K562 (cell line): ENCODE measurements at regions not wholly inside any gene's neighbourhood (a gene's known extent, or its start where the extent isn't known, plus 50 kb on each side); places are given as distances from the start of the nearest gene placed in this dataset.

Experiments
- ATAC-seq: fragments of 200-7000 bp; cut with Tn5 transposase; 3 replicates; pipeline ENCODE4 v1.9.1; 2020; ENCODE audit warnings: moderate library complexity
- BruUV-seq: library from RNA; stranded (reverse); fragments of 400-500 nt; replicated peaks from 2 replicates; lab custom pipeline; 2021; lab: Mats Ljungman, UMichigan
- CTCF ChIA-PET: fragments of 300-600 bp; formaldehyde crosslinking; extraction: SDS; loops from one replicate; lab custom pipeline; 2021; ENCODE audit warnings: low intra/inter-chr PET ratio; lab: Yijun Ruan, JAX
- POLR2A ChIA-PET: fragments of 300-600, 350-650 bp; sonication (Branson Sonifier 250); formaldehyde crosslinking; extraction: SDS; loops from one replicate; lab custom pipeline; 2021; ENCODE audit warnings: antibody characterized with exemption, inconsistent platforms; lab: Yijun Ruan, JAX
- DNase-seq, 4 experiments: peaks; one replicate each; pipeline versions ENCODE4 v3.0.0 to v3.0.0-alpha.2; 2011 to 2018; ENCODE audit warnings: low spot score in 3 of 4, mixed read lengths in 3 of 4; ENCODE audit errors: extremely low read depth in 1 of 4
- FAIRE-seq: peaks from 2 replicates; lab custom pipeline; 2011; peaks lifted over from hg19 to GRCh38; lab: Jason Lieb, UNC
- H2AFZ ChIP-seq: 2 replicates; pipeline ENCODE4 v1.6.0; 2011; ENCODE audit warnings: low read depth, low read length, control low read depth, inconsistent platforms
- H3K27ac ChIP-seq: fragments of 200-600 bp; 3 replicates; pipeline ENCODE4 v1.8.0; 2011; ENCODE audit warnings: low read depth, mild to moderate bottlenecking, control low read depth, inconsistent platforms, low read length, moderate library complexity, mixed read lengths; ENCODE audit errors: extremely low read depth
- H3K27me3 ChIP-seq, 2 experiments: fragments of 300-600 bp in 1 of 2; 2 replicates in 1 of 2; 3 replicates in 1 of 2; pipeline versions ENCODE4 v1.6.0 to v1.8.0; 2011; ENCODE audit warnings: inconsistent platforms in 2 of 2, low read length in 2 of 2, mild to moderate bottlenecking in 1 of 2, mixed read lengths in 1 of 2, moderate library complexity in 1 of 2; ENCODE audit not compliant: control insufficient read depth in 2 of 2, insufficient read depth in 2 of 2
- H3K36me3 ChIP-seq: fragments of 300-600 bp; 3 replicates; pipeline ENCODE4 v1.8.0; 2011; ENCODE audit warnings: mild to moderate bottlenecking, low read length, inconsistent platforms; ENCODE audit not compliant: control insufficient read depth, insufficient read depth
- H3K4me1 ChIP-seq, 2 experiments: fragments of 200-600 bp in 1 of 2; replicated peaks in 1 of 2; 2 replicates in 1 of 2; 3 replicates in 1 of 2; pipeline versions ENCODE4 v1.5.1 to v1.8.0; 2011; ENCODE audit warnings: inconsistent platforms in 2 of 2, low read length in 2 of 2, mild to moderate bottlenecking in 1 of 2, mixed read lengths in 1 of 2, moderate library complexity in 1 of 2; ENCODE audit not compliant: control insufficient read depth in 2 of 2, insufficient read depth in 2 of 2
- H3K4me2 ChIP-seq: 2 replicates; pipeline ENCODE4 v1.6.1; 2011; ENCODE audit warnings: low read length, control low read depth, inconsistent platforms, mixed read lengths; ENCODE audit not compliant: insufficient read depth
- H3K4me3 ChIP-seq: fragments of 200-600 bp; sonication (generic), shearing (Covaris generic); 2 replicates; pipeline ENCODE4 v1.5.1; 2016; ENCODE audit warnings: control low read depth, inconsistent platforms
- H3K79me2 ChIP-seq: fragments of 200-600 bp; 3 replicates; pipeline ENCODE4 v1.8.0; 2011; ENCODE audit warnings: low read length, inconsistent platforms; ENCODE audit not compliant: control insufficient read depth, insufficient read depth
- H3K9ac ChIP-seq, 2 experiments: 2 replicates each; pipeline versions ENCODE4 v1.6.0 to v1.6.1; 2011; ENCODE audit warnings: low read depth in 2 of 2, low read length in 2 of 2, control low read depth in 1 of 2, inconsistent platforms in 1 of 2, mild to moderate bottlenecking in 1 of 2, mixed read lengths in 1 of 2; ENCODE audit not compliant: insufficient read depth in 1 of 2
- H3K9me1 ChIP-seq: one replicate; pipeline ENCODE4 v1.6.0; 2011; ENCODE audit warnings: inconsistent platforms, mild to moderate bottlenecking, low read length, moderate library complexity; ENCODE audit not compliant: control insufficient read depth, insufficient read depth
- H3K9me3 ChIP-seq: replicated peaks from 2 replicates; pipeline ENCODE4 v1.5.1; 2011; ENCODE audit warnings: low read depth, low read length, inconsistent platforms; ENCODE audit not compliant: control insufficient read depth, insufficient read depth
- H4K20me1 ChIP-seq: replicated peaks from 2 replicates; pipeline ENCODE4 v1.6.1; 2011; ENCODE audit warnings: low read length, inconsistent platforms, mixed read lengths; ENCODE audit not compliant: control insufficient read depth, insufficient read depth
- DNMT1 ChIP-seq: fragments of 450-650 bp; IDR thresholded peaks from 2 replicates; pipeline ENCODE4 v1.6.1; 2016; ENCODE audit warnings: antibody characterized with exemption, mild to moderate bottlenecking
- ETV6 ChIP-seq, 3 experiments: fragments of 150-350 bp in 1 of 3; sonication (generic) in 1 of 3; formaldehyde crosslinking in 1 of 3; IDR thresholded peaks; 2 replicates each; pipeline versions ENCODE4 v1.6.1 to v1.8.0; 2014 to 2022; ENCODE audit warnings: borderline replicate concordance in 2 of 3, low read depth in 2 of 3, antibody characterized with exemption in 1 of 3, low read length in 1 of 3, mild to moderate bottlenecking in 1 of 3, missing genetic modification reagents in 1 of 3
- KLF10 ChIP-seq: fragments of 250-450 bp; sonication (Bioruptor Pico); IDR thresholded peaks from 2 replicates; pipeline ENCODE4 v1.6.1; 2021; ENCODE audit warnings: matching md5 sums
- SIRT6 ChIP-seq: IDR thresholded peaks from one replicate; pipeline ENCODE4 v1.6.1; 2012; ENCODE audit warnings: low read depth, mild to moderate bottlenecking, control low read depth, inconsistent platforms, low read length, moderate library complexity
- SMARCE1 ChIP-seq: fragments of 450-650 bp; IDR thresholded peaks from 2 replicates; pipeline ENCODE4 v1.7.1; 2016; ENCODE audit warnings: mild to moderate bottlenecking
- TCF7 ChIP-seq: sonication (generic); IDR thresholded peaks from 2 replicates; pipeline ENCODE4 v1.6.1; 2016; ENCODE audit warnings: antibody characterized with exemption, borderline replicate concordance
- ZC3H4 ChIP-seq: sonication (generic); formaldehyde crosslinking; IDR thresholded peaks from 2 replicates; pipeline ENCODE4 v1.9.0; 2021; ENCODE audit warnings: missing genetic modification reagents, borderline replicate concordance
- ZNF24 ChIP-seq: fragments of 450-650 bp; IDR thresholded peaks from 2 replicates; pipeline ENCODE4 v1.6.1; 2016
- ZNF274 ChIP-seq: IDR thresholded peaks from 2 replicates; pipeline ENCODE4 v1.6.1; 2011; ENCODE audit warnings: low read depth, mild to moderate bottlenecking, low read length, moderate library complexity, borderline replicate concordance
- WGBS: fragments of 100-300 bp; shearing (Covaris generic); methylation state at CpG from one replicate; pipeline ENCODE4 v1.1.6; 2016; ENCODE audit warnings: low coverage, mixed read lengths; ENCODE audit not compliant: insufficient coverage; ENCODE audit errors: missing lambda C conversion rate; 5-methylcytosine and 5-hydroxymethylcytosine counted together
- in situ Hi-C: fragments of 300-500 bp; cut with MboI; formaldehyde crosslinking; loops from 4 replicates; pipeline ENCODE4 v1.15.0; 2018; ENCODE audit warnings: inconsistent platforms, mixed read lengths
- intact Hi-C: fragments of 100-400 bp; cut with micrococcal nuclease; formaldehyde crosslinking; loops from 2 replicates; pipeline ENCODE4 v1.14.2; 2022
- TF ChIP-seq, protein P1 (sequence below): fragments of 450-650 bp; IDR thresholded peaks from 2 replicates; pipeline ENCODE4 v1.7.1; 2018; ENCODE audit warnings: mild to moderate bottlenecking, low read depth; ENCODE audit not compliant: partially characterized antibody

DNA sequence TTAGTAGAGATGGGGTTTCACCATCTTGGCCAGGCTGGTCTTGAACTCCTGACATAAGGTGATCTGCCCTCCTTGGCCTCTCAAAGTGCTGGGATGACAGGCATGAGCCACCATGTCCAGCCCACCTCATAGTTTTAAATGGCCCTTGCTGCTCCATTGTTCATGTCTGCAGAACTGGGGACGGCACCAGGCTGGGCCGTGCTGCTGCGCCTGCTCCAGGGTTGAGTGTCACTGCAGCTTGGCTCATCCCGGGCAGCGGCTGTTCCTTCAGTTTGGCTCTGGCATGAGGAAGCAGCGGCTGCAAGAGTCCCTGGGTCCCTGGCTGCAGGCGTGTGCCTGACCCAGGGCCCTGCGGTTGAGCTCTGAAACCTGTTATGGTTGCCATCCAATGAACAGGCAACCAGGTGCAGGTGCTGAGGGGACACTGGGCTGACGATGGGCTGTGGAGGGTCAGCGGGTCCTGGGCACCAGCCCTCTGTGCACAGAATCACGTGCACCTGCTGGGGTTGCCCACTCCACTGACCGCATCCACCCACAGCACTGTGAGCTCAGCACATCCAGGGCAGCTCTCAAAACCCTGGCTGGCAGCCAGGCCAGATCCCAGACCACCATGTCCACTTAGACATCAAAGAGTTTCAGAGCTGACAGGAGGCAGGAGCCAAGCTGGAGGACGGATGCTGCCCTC, 70.2 kb upstream of the PPP2R2D start:
- no peaks in the 10 kb centered on the region for H3K4me1 ChIP-seq
- ChIA-PET POLR2A (no interaction called here), CTCF (no interaction called here)
- no peak for TF ChIP-seq ETV6 (IDR thresholded peaks at IDR 0.05; ENCODE audit: borderline replicate concordance in 1 of 2, low read depth in 2 of 2, low read length in 1 of 2)
- no peak for TF ChIP-seq ETV6 (CRISPR knock-in tag; IDR thresholded peaks at IDR 0.05; ENCODE audit: borderline replicate concordance)
- no peak for TF ChIP-seq ZNF24
- no peak for TF ChIP-seq ZC3H4 (CRISPR knock-in tag)
- TF ChIP-seq KLF10 (CRISPR knock-in tag), result no peak
- TF ChIP-seq ZNF274, result no peak
- no peak for TF ChIP-seq SIRT6
- no peak for TF ChIP-seq SMARCE1
- TF ChIP-seq TCF7, result no peak
- no peak for TF ChIP-seq DNMT1
- TF ChIP-seq, protein P1, sequence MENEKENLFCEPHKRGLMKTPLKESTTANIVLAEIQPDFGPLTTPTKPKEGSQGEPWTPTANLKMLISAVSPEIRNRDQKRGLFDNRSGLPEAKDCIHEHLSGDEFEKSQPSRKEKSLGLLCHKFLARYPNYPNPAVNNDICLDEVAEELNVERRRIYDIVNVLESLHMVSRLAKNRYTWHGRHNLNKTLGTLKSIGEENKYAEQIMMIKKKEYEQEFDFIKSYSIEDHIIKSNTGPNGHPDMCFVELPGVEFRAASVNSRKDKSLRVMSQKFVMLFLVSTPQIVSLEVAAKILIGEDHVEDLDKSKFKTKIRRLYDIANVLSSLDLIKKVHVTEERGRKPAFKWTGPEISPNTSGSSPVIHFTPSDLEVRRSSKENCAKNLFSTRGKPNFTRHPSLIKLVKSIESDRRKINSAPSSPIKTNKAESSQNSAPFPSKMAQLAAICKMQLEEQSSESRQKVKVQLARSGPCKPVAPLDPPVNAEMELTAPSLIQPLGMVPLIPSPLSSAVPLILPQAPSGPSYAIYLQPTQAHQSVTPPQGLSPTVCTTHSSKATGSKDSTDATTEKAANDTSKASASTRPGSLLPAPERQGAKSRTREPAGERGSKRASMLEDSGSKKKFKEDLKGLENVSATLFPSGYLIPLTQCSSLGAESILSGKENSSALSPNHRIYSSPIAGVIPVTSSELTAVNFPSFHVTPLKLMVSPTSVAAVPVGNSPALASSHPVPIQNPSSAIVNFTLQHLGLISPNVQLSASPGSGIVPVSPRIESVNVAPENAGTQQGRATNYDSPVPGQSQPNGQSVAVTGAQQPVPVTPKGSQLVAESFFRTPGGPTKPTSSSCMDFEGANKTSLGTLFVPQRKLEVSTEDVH, result no peak
- no peak overlapping the region for H2AFZ ChIP-seq
- H3K4me3 ChIP-seq, result no peak overlapping the region
- no peaks in the 10 kb centered on the region for H3K36me3 ChIP-seq
- no TSS peak for BruUV-seq
- 8% methylated on average over 8 of the region's 13 CpGs for WGBS
- H3K4me2 ChIP-seq, result no peak overlapping the region
- H3K9me1 ChIP-seq, result no peaks in the 10 kb centered on the region
- H3K9me3 ChIP-seq, result no peaks in the 10 kb centered on the region
- H3K9ac ChIP-seq, result no peak overlapping the region
- no peak overlapping the region for H3K27ac ChIP-seq
- FAIRE-seq (no peak), DNase-seq (no peak), ATAC-seq (no peak)
- in situ Hi-C loops, result no loop called here
- no peaks in the 10 kb centered on the region for H4K20me1 ChIP-seq
- H3K27me3 ChIP-seq, result peaks cover 2 to 27% of the 10 kb centered on the region in 2 experiments; a peak in 3 of 5 replicates
- intact Hi-C loops, result no loop called here
- H3K79me2 ChIP-seq, result no peaks in the 10 kb centered on the region
